ENCODE measurements at regions not wholly inside any gene's neighbourhood (a gene's known extent, or its start where the extent isn't known, plus 50 kb on each side); places are given as distances from the start of the nearest gene placed in this dataset.

DNA sequence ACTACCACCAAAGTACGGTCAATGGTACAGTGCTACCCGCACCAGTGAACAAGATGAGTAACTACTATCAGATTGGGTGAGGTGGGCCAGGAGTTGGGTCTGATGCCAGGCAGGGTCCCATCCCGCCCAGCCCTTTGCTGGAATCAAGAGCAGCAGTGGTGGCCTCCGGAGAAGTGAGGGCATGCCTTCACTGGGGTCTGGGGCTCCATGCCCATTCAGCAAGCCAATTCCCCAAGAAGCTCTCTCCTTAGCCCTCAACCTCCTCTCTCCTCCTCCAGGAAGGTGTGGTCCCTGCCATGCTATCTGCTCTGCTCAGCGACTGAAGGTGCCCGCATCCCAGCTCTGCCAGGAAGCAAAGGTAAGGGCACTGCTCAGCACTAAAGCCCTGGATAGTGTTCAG, 62.7 kb upstream of the CPLX2 start:
- no peaks in the 10 kb centered on the region for H3K36me3 ChIP-seq (ENCODE audit: insufficient read depth, low read length)
- no peak overlapping the region for H3K4me3 ChIP-seq (ENCODE audit: low read length in 2 of 2)
- H3K27ac ChIP-seq (ENCODE audit: low read depth, low read length) = no peak overlapping the region
- no peaks in the 10 kb centered on the region for H3K9me3 ChIP-seq (ENCODE audit: control insufficient read depth in 1 of 2, low read length in 2 of 2)
- ChIA-PET CTCF (ENCODE audit: partially characterized antibody) (no interaction called here), POLR2A (ENCODE audit: partially characterized antibody) (no interaction called here)
- H3K4me1 ChIP-seq (ENCODE audit: insufficient read depth, low read length) = no peaks in the 10 kb centered on the region
- H3K27me3 ChIP-seq (ENCODE audit: insufficient read depth, low read length) = no peaks in the 10 kb centered on the region
- DNase-seq = no peak
- Mint-ChIP-seq H3K36me3 (no peaks in the 10 kb centered on the region), H3K4me3 (peak overlapping the region in 1 of 8 donors; percentile 32), H3K4me1 (peaks cover 0 to 1% (median 0%) of the 10 kb centered on the region in 4 donors), H3K27ac (no peak overlapping the region), H3K9me3 (no peaks in the 10 kb centered on the region), H3K27me3 (peaks cover 6 to 40% of the 10 kb centered on the region in 2 donors)
- intact Hi-C loops (cut with micrococcal nuclease) = no loop called here

DNA sequence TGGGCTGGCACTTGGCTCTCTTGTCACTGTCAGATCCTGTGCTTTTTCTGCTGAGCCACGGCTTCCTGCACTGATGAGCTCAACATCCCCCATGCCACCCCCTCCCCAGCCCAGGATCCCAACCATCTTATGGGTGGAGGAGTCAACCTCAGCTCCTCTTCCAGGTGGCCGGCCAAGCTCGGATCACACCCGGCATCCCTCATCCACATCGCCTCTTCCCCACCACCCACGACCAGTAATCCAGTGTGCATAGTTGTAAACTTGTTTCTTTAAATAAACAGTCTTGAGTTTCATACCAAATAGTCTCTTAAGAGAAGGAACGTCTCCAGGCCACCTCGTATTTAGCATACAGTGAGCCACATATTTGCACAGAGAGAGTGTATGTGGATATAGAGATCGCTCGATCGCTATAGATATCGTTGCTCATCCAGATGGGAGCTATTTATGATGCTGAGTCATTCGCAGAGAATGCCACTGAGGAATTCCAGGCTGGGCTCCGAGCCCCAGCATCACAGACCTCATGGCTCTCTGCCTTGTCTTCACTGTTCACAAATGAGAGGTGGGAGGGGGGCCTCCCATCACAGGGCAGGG, 61.8 kb upstream of the CPLX2 start:
- no peaks in the 10 kb centered on the region for H3K9me3 Mint-ChIP-seq
- no peak for DNase-seq
- Histone ChIP-seq H3K27me3 (ENCODE audit: insufficient read depth, low read length) (no peaks in the 10 kb centered on the region), H3K36me3 (ENCODE audit: insufficient read depth, low read length) (no peaks in the 10 kb centered on the region), H3K9me3 (ENCODE audit: control insufficient read depth in 1 of 2, low read length in 2 of 2) (no peaks in the 10 kb centered on the region), H3K27ac (ENCODE audit: low read depth, low read length) (no peak overlapping the region), H3K4me1 (ENCODE audit: insufficient read depth, low read length) (no peaks in the 10 kb centered on the region), H3K4me3 (ENCODE audit: low read length in 2 of 2) (no peak overlapping the region)
- H3K27ac Mint-ChIP-seq = no peak overlapping the region
- peaks cover 0 to 1% (median 0%) of the 10 kb centered on the region in 4 donors for H3K4me1 Mint-ChIP-seq
- ChIA-PET CTCF (ENCODE audit: partially characterized antibody) (interaction anchor here (1.2 kb wide), 1 partner anchor 13 kb away, joined by 3 read pairs; no protein-coding TSS in a partner anchor), POLR2A (ENCODE audit: partially characterized antibody) (no interaction called here)
- intact Hi-C loops (cut with micrococcal nuclease) = no loop called here
- peaks cover 6 to 37% of the 10 kb centered on the region in 2 donors for H3K27me3 Mint-ChIP-seq
- no peaks in the 10 kb centered on the region for H3K36me3 Mint-ChIP-seq
- H3K4me3 Mint-ChIP-seq = no peak overlapping the region

DNA sequence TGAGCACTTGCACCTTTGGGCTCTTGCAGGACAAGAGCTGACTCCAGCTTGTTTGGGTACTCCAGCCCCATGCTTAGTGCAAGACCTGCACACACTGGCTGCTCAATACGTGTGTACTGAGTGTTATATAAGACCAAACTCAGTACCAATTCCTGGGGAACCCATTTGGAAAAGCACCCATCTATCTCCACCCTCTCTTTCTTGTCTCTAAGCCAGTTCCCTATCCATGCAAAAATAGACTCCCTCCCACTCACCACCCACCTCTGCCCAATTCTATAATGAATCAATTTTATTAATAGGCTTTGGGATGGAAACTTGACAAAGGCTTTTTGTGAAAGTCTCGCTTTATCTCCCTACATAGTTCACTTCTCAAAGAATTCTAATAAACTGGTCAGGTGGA, 60.9 kb upstream of the CPLX2 start:
- Mint-ChIP-seq H3K27me3 (peaks cover 6 to 36% of the 10 kb centered on the region in 2 donors), H3K27ac (no peak overlapping the region), H3K9me3 (no peaks in the 10 kb centered on the region), H3K4me3 (no peak overlapping the region), H3K4me1 (peaks cover 0 to 1% (median 0%) of the 10 kb centered on the region in 4 donors), H3K36me3 (no peaks in the 10 kb centered on the region)
- no peaks in the 10 kb centered on the region for H3K36me3 ChIP-seq (ENCODE audit: insufficient read depth, low read length)
- H3K4me1 ChIP-seq (ENCODE audit: insufficient read depth, low read length) = no peaks in the 10 kb centered on the region
- no peak overlapping the region for H3K27ac ChIP-seq (ENCODE audit: low read depth, low read length)
- no peaks in the 10 kb centered on the region for H3K27me3 ChIP-seq (ENCODE audit: insufficient read depth, low read length)
- no peaks in the 10 kb centered on the region for H3K9me3 ChIP-seq (ENCODE audit: control insufficient read depth in 1 of 2, low read length in 2 of 2)
- DNase-seq = no peak
- intact Hi-C loops (cut with micrococcal nuclease) = no loop called here
- POLR2A ChIA-PET (ENCODE audit: partially characterized antibody) = no interaction called here
- CTCF ChIA-PET (ENCODE audit: partially characterized antibody) = interaction anchor here (1.2 kb wide), 1 partner anchor 13 kb away, joined by 3 read pairs; no protein-coding TSS in a partner anchor
- no peak overlapping the region for H3K4me3 ChIP-seq (ENCODE audit: low read length in 2 of 2)

DNA sequence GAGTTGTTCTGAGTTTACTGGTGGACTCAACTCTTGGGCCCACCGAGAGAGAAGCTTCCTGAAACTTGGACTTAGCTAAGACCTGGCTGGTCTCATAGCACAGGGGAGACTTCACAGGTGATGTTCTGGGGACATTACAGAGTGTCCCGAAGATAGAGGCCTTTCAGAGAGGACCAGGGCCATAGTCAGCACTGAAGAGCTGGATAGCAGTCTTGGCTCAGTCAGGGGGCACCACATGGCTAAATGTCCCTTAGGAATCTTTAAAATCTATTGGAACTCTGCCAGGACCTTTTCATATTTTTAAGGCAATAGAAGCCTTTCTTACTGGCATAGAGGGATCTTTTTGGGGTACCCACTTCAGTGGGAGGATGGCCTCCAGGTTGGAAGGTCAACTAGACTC, 59.8 kb upstream of the CPLX2 start:
- no peaks in the 10 kb centered on the region for H3K27me3 ChIP-seq (ENCODE audit: insufficient read depth, low read length)
- no peak overlapping the region for H3K27ac ChIP-seq (ENCODE audit: low read depth, low read length)
- no peak for DNase-seq
- no peaks in the 10 kb centered on the region for H3K36me3 Mint-ChIP-seq
- no peak overlapping the region for H3K4me3 ChIP-seq (ENCODE audit: low read length in 2 of 2)
- peaks cover 4 to 34% of the 10 kb centered on the region in 2 donors for H3K27me3 Mint-ChIP-seq
- intact Hi-C loops (cut with micrococcal nuclease) = no loop called here
- peaks cover 0 to 2% (median 0%) of the 10 kb centered on the region in 8 donors for H3K9me3 Mint-ChIP-seq
- no peak overlapping the region for H3K4me3 Mint-ChIP-seq
- H3K36me3 ChIP-seq (ENCODE audit: insufficient read depth, low read length) = no peaks in the 10 kb centered on the region
- H3K4me1 ChIP-seq (ENCODE audit: insufficient read depth, low read length) = no peaks in the 10 kb centered on the region
- peaks cover 0 to 1% (median 0%) of the 10 kb centered on the region in 4 donors for H3K4me1 Mint-ChIP-seq
- H3K27ac Mint-ChIP-seq = no peak overlapping the region
- no peaks in the 10 kb centered on the region for H3K9me3 ChIP-seq (ENCODE audit: control insufficient read depth in 1 of 2, low read length in 2 of 2)
- POLR2A ChIA-PET (ENCODE audit: partially characterized antibody) = no interaction called here
- CTCF ChIA-PET (ENCODE audit: partially characterized antibody) = no interaction called here

DNA sequence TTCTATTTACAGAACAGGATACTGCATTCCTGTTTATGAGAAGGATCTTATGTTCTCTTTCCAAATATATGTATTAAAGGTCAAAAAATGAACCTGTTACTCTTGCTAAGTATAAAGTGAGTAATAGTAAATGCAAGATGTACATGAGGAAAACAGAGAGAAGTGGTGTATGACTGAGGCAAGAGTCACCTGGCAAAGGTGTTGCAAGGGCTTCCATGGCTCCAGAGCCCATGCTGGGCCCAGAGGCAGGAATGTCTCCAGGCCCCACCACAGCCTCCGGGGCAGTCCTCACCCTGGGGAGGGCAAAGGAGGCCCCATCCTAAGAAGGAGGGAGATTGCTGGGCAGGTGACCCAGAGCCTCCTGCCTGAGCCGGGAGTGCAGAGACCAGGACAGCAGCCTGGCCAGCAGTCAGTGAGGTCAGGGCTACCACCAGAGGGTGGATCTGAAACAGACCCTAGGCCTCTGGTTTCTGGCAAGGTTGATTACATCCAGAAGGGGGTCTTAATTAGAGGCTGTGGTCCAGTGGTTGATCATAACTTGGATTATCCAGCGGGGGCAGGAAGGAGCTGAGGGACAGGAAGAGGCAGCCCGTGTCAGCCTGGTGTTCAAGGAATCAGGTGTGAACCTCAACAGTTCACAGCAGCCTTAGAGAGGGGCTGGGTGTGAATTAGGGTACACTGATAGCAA, 57.3 kb upstream of the CPLX2 start:
- no peak for DNase-seq
- CTCF ChIA-PET (ENCODE audit: partially characterized antibody) = no interaction called here
- no peaks in the 10 kb centered on the region for H3K4me1 Mint-ChIP-seq

DNA sequence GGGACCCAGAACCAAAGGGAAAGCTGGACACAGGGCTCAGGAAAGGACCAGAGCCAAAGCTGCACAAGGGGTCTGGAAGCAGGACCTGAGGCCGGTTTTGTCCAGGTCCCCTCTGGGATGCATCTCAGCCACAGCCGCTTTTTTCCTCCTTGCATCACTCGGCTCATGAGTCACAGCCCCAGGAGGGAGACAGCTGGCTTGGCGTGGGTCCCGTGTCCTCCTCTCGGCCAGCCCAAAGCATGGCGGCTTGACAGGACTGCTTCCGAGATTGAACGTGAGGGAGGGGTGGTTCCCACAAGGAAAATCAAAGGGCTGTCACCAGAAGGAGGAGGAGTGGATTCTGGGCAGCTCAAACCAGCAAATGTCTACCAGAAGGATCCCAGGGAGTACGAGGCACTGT, 56.7 kb upstream of the CPLX2 start:
- no peaks in the 10 kb centered on the region for H3K4me1 Mint-ChIP-seq
- H3K9me3 ChIP-seq (ENCODE audit: control insufficient read depth in 1 of 2, low read length in 2 of 2) = no peaks in the 10 kb centered on the region
- H3K27me3 ChIP-seq (ENCODE audit: insufficient read depth, low read length) = no peaks in the 10 kb centered on the region
- H3K27ac ChIP-seq (ENCODE audit: low read depth, low read length) = no peak overlapping the region
- no peak overlapping the region for H3K27ac Mint-ChIP-seq
- H3K36me3 ChIP-seq (ENCODE audit: insufficient read depth, low read length) = no peaks in the 10 kb centered on the region
- CTCF ChIA-PET (ENCODE audit: partially characterized antibody) = no interaction called here
- no peaks in the 10 kb centered on the region for H3K36me3 Mint-ChIP-seq
- peaks cover 2 to 25% of the 10 kb centered on the region in 2 donors for H3K27me3 Mint-ChIP-seq
- H3K4me3 Mint-ChIP-seq = no peak overlapping the region
- POLR2A ChIA-PET (ENCODE audit: partially characterized antibody) = no interaction called here
- H3K9me3 Mint-ChIP-seq = peaks cover 0 to 2% (median 0%) of the 10 kb centered on the region in 8 donors
- H3K4me3 ChIP-seq (ENCODE audit: low read length in 2 of 2) = no peak overlapping the region
- no peaks in the 10 kb centered on the region for H3K4me1 ChIP-seq (ENCODE audit: insufficient read depth, low read length)
- intact Hi-C loops (cut with micrococcal nuclease) = no loop called here
- DNase-seq = no peak

More for the DNA sequence above, 57.3 kb upstream of the CPLX2 start:
- H3K4me3 ChIP-seq (ENCODE audit: low read length in 2 of 2) = no peak overlapping the region
- POLR2A ChIA-PET (ENCODE audit: partially characterized antibody) = no interaction called here
- no peaks in the 10 kb centered on the region for H3K9me3 ChIP-seq (ENCODE audit: control insufficient read depth in 1 of 2, low read length in 2 of 2)
- H3K9me3 Mint-ChIP-seq = peaks cover 0 to 2% (median 0%) of the 10 kb centered on the region in 8 donors
- no peaks in the 10 kb centered on the region for H3K4me1 ChIP-seq (ENCODE audit: insufficient read depth, low read length)
- H3K27ac Mint-ChIP-seq = no peak overlapping the region
- intact Hi-C loops (cut with micrococcal nuclease) = no loop called here
- H3K27ac ChIP-seq (ENCODE audit: low read depth, low read length) = no peak overlapping the region
- H3K36me3 Mint-ChIP-seq = no peaks in the 10 kb centered on the region
- H3K4me3 Mint-ChIP-seq = no peak overlapping the region
- H3K27me3 ChIP-seq (ENCODE audit: insufficient read depth, low read length) = no peaks in the 10 kb centered on the region
- H3K27me3 Mint-ChIP-seq = peaks cover 4 to 29% of the 10 kb centered on the region in 2 donors
- H3K36me3 ChIP-seq (ENCODE audit: insufficient read depth, low read length) = no peaks in the 10 kb centered on the region

DNA sequence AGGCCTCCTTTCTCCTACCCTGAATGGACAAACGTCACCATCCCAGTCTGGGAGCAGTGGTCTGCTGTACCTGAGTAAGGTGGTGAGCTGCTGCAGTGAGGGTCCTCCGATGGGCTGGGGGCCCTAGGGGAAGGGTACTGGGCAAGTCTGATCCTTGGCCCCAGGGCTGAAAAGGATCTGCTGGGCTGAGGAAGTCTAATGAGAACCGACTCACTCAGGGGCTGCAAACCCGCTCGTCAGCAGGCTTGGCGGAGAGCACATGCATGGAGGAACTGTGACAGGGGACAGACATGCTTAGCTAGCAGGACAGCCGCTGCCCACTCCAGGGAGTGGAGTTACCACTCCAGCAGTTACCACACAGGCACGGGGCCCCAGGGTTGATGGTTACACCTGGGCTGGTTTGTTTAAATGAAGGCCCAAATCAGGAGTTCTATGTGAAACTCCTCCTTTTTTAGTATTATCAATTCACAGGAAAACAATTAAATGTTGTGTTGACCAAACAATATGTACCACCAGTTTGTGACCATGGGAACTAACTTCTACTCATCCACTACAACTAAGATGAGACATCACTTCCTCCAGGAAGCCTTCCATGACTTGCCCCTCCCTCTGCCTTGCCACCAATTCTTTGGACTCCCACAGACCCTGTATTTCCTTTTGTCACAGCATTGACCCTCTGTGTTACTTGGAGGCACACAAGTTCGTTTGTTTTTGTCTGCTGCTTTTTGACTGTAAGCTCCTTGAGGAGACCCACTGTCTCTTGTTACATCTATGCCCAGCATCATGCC, 56.1 kb upstream of the CPLX2 start:
- H3K36me3 Mint-ChIP-seq = no peaks in the 10 kb centered on the region
- POLR2A ChIA-PET (ENCODE audit: partially characterized antibody) = interaction anchor here (0.7 kb wide), 1 partner anchor 674 kb away, joined by 4 read pairs; no protein-coding TSS in a partner anchor
- H3K27me3 Mint-ChIP-seq = peaks cover 2 to 21% of the 10 kb centered on the region in 2 donors

More for the DNA sequence above, 56.1 kb upstream of the CPLX2 start:
- no peak overlapping the region for H3K27ac Mint-ChIP-seq
- no peak overlapping the region for H3K4me3 Mint-ChIP-seq
- CTCF ChIA-PET (ENCODE audit: partially characterized antibody) = no interaction called here
- no peaks in the 10 kb centered on the region for H3K4me1 Mint-ChIP-seq
- Histone ChIP-seq H3K36me3 (ENCODE audit: insufficient read depth, low read length) (no peaks in the 10 kb centered on the region), H3K4me1 (ENCODE audit: insufficient read depth, low read length) (no peaks in the 10 kb centered on the region), H3K4me3 (ENCODE audit: low read length in 2 of 2) (no peak overlapping the region), H3K27me3 (ENCODE audit: insufficient read depth, low read length) (peaks cover under 1% of the 10 kb centered on the region), H3K9me3 (ENCODE audit: control insufficient read depth in 1 of 2, low read length in 2 of 2) (no peaks in the 10 kb centered on the region), H3K27ac (ENCODE audit: low read depth, low read length) (no peak overlapping the region)
- H3K9me3 Mint-ChIP-seq = peaks cover 0 to 2% (median 0%) of the 10 kb centered on the region in 8 donors
- no peak for DNase-seq
- intact Hi-C loops (cut with micrococcal nuclease) = no loop called here
